K562 (cell line): ENCODE measurements at regions not wholly inside any gene's neighbourhood (a gene's known extent, or its start where the extent isn't known, plus 50 kb on each side); places are given as distances from the start of the nearest gene placed in this dataset.

Experiments used
- EGR1 ChIP-seq: fragments of 450-650 bp; conservative IDR thresholded peaks from 2 replicates; pipeline ENCODE4 v1.6.1; 2017; ENCODE audit warnings: mild to moderate bottlenecking
- JUN ChIP-seq, 2 experiments: sonication (generic) in 1 of 2; formaldehyde crosslinking in 1 of 2; IDR thresholded peaks; 2 replicates each; pipeline versions ENCODE4 v1.6.1 to v1.8.0; 2012 to 2022; ENCODE audit warnings: borderline replicate concordance in 2 of 2, mild to moderate bottlenecking in 2 of 2, improper control_type of control experiment in 1 of 2, low read depth in 1 of 2, low read length in 1 of 2, missing genetic modification reagents in 1 of 2
- POLR2A ChIP-seq: fragments of 450-650 bp; conservative IDR thresholded peaks from 2 replicates; pipeline ENCODE4 v1.6.1; 2016
- TF ChIP-seq, protein P1 (sequence below), 2 experiments: IDR thresholded peaks in 1 of 2; conservative IDR thresholded peaks in 1 of 2; 2 replicates each; pipeline ENCODE4 v1.6.1; 2016; ENCODE audit warnings: low read depth in 2 of 2, mild to moderate bottlenecking in 1 of 2, missing compliant biosample characterization in 1 of 2, missing genetic modification characterization in 1 of 2, moderate library complexity in 1 of 2

- TF ChIP-seq EGR1 (no peak), POLR2A (no peak), JUN (IDR thresholded peaks at IDR 0.05; ENCODE audit: borderline replicate concordance, low read depth, low read length) (no peak), JUN (CRISPR knock-in tag; IDR thresholded peaks at IDR 0.05; ENCODE audit: borderline replicate concordance) (no peak)
- TF ChIP-seq, protein P1, sequence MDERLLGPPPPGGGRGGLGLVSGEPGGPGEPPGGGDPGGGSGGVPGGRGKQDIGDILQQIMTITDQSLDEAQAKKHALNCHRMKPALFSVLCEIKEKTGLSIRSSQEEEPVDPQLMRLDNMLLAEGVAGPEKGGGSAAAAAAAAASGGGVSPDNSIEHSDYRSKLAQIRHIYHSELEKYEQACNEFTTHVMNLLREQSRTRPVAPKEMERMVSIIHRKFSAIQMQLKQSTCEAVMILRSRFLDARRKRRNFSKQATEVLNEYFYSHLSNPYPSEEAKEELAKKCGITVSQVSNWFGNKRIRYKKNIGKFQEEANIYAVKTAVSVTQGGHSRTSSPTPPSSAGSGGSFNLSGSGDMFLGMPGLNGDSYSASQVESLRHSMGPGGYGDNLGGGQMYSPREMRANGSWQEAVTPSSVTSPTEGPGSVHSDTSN (CRISPR knock-in tag; IDR thresholded peaks at IDR 0.05; ENCODE audit: low read depth), result no peak
- TF ChIP-seq, protein P1 (tag; conservative IDR thresholded peaks at IDR 0.05; ENCODE audit: low read depth), result no peak
Observed at GRCh38 chr22:48746789-48747425, 1080.8 kb downstream of the BRD1 start.
